PFSK-1 (cell line): ENCODE measurements at regions not wholly inside any gene's neighbourhood (a gene's known extent, or its start where the extent isn't known, plus 50 kb on each side); places are given as distances from the start of the nearest gene placed in this dataset.

ENCODE experiments used
- FOXP2 ChIP-seq: optimal IDR thresholded peaks from 2 replicates; pipeline ENCODE3; 2011; ENCODE audit warnings: borderline replicate concordance, control low read depth, inconsistent platforms; ENCODE audit not compliant: insufficient read depth; ENCODE audit errors: extremely low read length, extremely low read depth
- POLR2AphosphoS5 ChIP-seq: IDR thresholded peaks from 2 replicates; pipeline ENCODE4 v1.6.1; 2012; ENCODE audit warnings: low read depth, mild to moderate bottlenecking, control low read depth, low read length, moderate library complexity
- REST ChIP-seq, 2 experiments: IDR thresholded peaks; 2 replicates each; pipeline versions ENCODE4 v1.6.1 to v1.8.0; 2011 to 2012; ENCODE audit warnings: low read depth in 2 of 2, low read length in 2 of 2, control low read depth in 1 of 2, inconsistent platforms in 1 of 2, mild to moderate bottlenecking in 1 of 2, moderate library complexity in 1 of 2; ENCODE audit not compliant: insufficient read depth in 1 of 2
- SIN3A ChIP-seq: IDR thresholded peaks from 2 replicates; pipeline ENCODE4 v1.6.1; 2012; ENCODE audit warnings: mild to moderate bottlenecking, low read length, moderate library complexity, borderline replicate concordance; ENCODE audit not compliant: insufficient read depth
- TAF1 ChIP-seq: IDR thresholded peaks from 2 replicates; pipeline ENCODE4 v1.6.1; 2012; ENCODE audit warnings: low read length, control low read depth, borderline replicate concordance; ENCODE audit not compliant: insufficient read depth

- TF ChIP-seq REST (IDR thresholded peaks at IDR 0.05; ENCODE audit: insufficient read depth in 1 of 2, low read depth in 2 of 2, low read length in 2 of 2) = no peak
- TF ChIP-seq SIN3A = no peak
- TF ChIP-seq POLR2AphosphoS5 = no peak
- no peak for TF ChIP-seq TAF1
- no peak for TF ChIP-seq FOXP2
Observed at GRCh38 chr18:2091937-2092336, 479.4 kb downstream of the METTL4 start.

- TF ChIP-seq POLR2AphosphoS5 (no peak), SIN3A (no peak), FOXP2 (no peak), REST (IDR thresholded peaks at IDR 0.05; ENCODE audit: insufficient read depth in 1 of 2, low read depth in 2 of 2, low read length in 2 of 2) (no peak), TAF1 (no peak)
Observed at GRCh38 chr18:2096551-2096950, 474.8 kb downstream of the METTL4 start.

GRCh38 chr18:2100694-2101213 is 470.6 kb downstream of the METTL4 start:
- TF ChIP-seq TAF1 (no peak), SIN3A (no peak), FOXP2 (no peak), POLR2AphosphoS5 (no peak), REST (IDR thresholded peaks at IDR 0.05; ENCODE audit: insufficient read depth in 1 of 2, low read depth in 2 of 2, low read length in 2 of 2) (no peak)

GRCh38 chr18:2102022-2102421 is 469.3 kb downstream of the METTL4 start:
- TF ChIP-seq SIN3A = no peak
- no peak for TF ChIP-seq TAF1
- TF ChIP-seq FOXP2 = no peak
- TF ChIP-seq REST (IDR thresholded peaks at IDR 0.05; ENCODE audit: insufficient read depth in 1 of 2, low read depth in 2 of 2, low read length in 2 of 2) = no peak
- TF ChIP-seq POLR2AphosphoS5 = no peak

GRCh38 chr18:2103299-2103698 is 468.0 kb downstream of the METTL4 start:
- no peak for TF ChIP-seq SIN3A
- TF ChIP-seq POLR2AphosphoS5 = no peak
- no peak for TF ChIP-seq REST (IDR thresholded peaks at IDR 0.05; ENCODE audit: insufficient read depth in 1 of 2, low read depth in 2 of 2, low read length in 2 of 2)
- TF ChIP-seq FOXP2 = no peak
- TF ChIP-seq TAF1 = no peak
